ENCODE measurements at regions not wholly inside any gene's neighbourhood (a gene's known extent, or its start where the extent isn't known, plus 50 kb on each side); places are given as distances from the start of the nearest gene placed in this dataset.
"Not testable (repeated sequence)": the region's sequence is repeated elsewhere in the genome, so short reads cannot be mapped to it uniquely, and the experiment has no call there.

DNA sequence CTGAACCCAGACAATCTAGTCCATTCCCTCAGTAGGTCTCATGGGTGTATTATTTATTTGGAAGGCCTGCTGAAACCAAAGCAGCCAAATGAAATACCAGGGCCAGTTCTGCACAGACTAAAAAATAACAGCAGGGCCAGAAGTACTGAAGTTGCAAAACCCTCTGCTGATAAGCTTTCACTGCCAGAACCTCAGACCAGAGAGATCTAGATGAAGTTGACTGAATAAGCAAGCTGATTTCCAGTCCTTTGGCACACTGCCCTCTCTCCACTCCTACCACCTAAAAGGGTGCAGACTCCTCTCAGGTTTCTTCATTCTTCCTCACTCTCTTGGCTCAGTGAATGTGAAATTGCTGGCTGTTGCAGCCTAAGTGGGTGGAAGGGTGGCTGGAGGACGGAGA is 276.7 kb upstream of the KLF3 start:
- intact Hi-C loops (cut with DNase I), result loop anchor here (10.0 kb wide), 2 partner anchors 63 to 277 kb away; partner anchors contain the start of gene KLF3 (in 1 of the 2)
- Histone ChIP-seq H3K9me3 (no peaks in the 10 kb centered on the region), H3K27ac (peak overlapping the region in 2 of 3 donors; percentile 60 to 74), H3K4me3 (no peak overlapping the region), H3K4me1 (peaks cover 0 to 44% (median 19%) of the 10 kb centered on the region in 4 donors), H3K27me3 (no peaks in the 10 kb centered on the region), H3K36me3 (no peaks in the 10 kb centered on the region)
- peak; percentile 67 to 80 (median 72) for ATAC-seq
- DNase-seq, result peak; percentile 55 to 91 (median 67)
- 39% methylated on average over 1 of the region's 1 CpG for WGBS (ENCODE audit: insufficient coverage, low coverage, low lambda C conversion rate, missing lambda C conversion rate)
- no peak for TF ChIP-seq CTCF (IDR thresholded peaks at IDR 0.05)
- no peak for TF ChIP-seq POLR2A (IDR thresholded peaks at IDR 0.05)

GRCh38 chr4:38387819-38388218 is 276.2 kb upstream of the KLF3 start:
- Histone ChIP-seq H3K36me3 (no peaks in the 10 kb centered on the region), H3K4me1 (peaks cover 0 to 44% (median 19%) of the 10 kb centered on the region in 4 donors), H3K9me3 (no peaks in the 10 kb centered on the region), H3K27me3 (no peaks in the 10 kb centered on the region), H3K27ac (peak overlapping the region in 2 of 3 donors; percentile 60 to 74), H3K4me3 (no peak overlapping the region)
- WGBS (ENCODE audit: insufficient coverage, low coverage, low lambda C conversion rate, missing lambda C conversion rate), result 75% methylated on average over 5 of the region's 5 CpGs
- TF ChIP-seq CTCF (IDR thresholded peaks at IDR 0.05), result no peak
- ATAC-seq (no peak), DNase-seq (no peak)
- intact Hi-C loops (cut with DNase I), result loop anchor here (10.0 kb wide), 2 partner anchors 63 to 277 kb away; partner anchors contain the start of gene KLF3 (in 1 of the 2)

DNA sequence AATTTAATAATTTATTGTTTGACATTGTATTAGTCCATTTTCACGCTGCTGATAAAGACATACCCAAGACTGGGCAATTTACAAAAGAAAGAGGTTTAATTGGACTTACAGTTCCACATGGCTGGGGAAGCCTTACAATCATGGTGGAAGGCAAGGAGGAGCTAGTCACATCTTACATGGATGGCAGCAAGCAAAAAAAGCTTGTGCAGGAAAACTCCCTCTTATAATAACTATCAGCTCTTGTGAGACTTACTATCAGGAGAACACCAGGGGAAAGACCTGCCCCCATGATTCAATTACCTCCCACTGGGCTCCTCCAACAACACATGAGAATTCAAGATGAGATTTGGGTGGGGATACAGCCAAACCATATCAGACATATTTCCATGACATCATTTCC is 275.1 kb upstream of the KLF3 start:
- intact Hi-C loops (cut with DNase I), result loop anchor here (10.0 kb wide), 2 partner anchors 64 to 276 kb away; partner anchors contain the start of gene KLF3 (in 1 of the 2)
- not testable (repeated sequence) for H3K4me3 ChIP-seq, H3K27me3 ChIP-seq, H3K27ac ChIP-seq, H3K9me3 ChIP-seq, DNase-seq, ATAC-seq, H3K36me3 ChIP-seq
- WGBS (ENCODE audit: insufficient coverage, low coverage, low lambda C conversion rate, missing lambda C conversion rate), result 10% methylated on average over 1 of the region's 1 CpG
- H3K4me1 ChIP-seq, result peaks cover 0 to 35% (median 14%) of the 10 kb centered on the region in 4 donors

DNA sequence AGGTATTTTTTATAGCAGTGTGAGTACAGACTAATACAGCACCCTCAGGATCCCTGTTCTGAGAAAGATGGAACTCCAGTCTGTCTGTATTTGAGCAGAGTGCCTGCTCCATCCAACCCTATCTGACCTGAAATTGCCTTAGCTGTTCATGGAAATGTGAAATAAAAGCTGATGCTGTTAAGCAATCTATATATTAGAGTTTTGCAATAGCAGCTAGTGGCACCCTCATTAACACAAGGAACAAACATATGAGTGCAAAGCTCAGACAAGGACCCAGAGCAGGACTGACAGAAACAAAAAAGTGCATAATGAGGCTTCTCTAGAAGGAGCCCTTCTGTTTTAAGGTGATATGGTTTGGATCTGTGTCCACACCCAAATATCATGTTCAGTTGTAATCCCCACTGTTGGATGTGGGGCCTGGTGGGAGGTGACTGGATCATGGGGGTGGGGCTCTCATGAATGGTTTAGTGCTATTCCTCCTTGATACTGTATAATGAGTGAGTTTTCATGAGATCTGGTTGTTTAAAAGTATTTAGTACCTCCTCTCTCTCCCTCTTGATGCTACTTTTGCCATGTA is 272.9 kb upstream of the KLF3 start:
- no peak for ATAC-seq
- H3K9me3 ChIP-seq, result no peaks in the 10 kb centered on the region
- intact Hi-C loops (cut with DNase I), result no loop called here

More for the DNA sequence above, 272.9 kb upstream of the KLF3 start:
- TF ChIP-seq CTCF (IDR thresholded peaks at IDR 0.05) (no peak), POLR2A (IDR thresholded peaks at IDR 0.05) (no peak)
- no peak overlapping the region for H3K27ac ChIP-seq
- no peaks in the 10 kb centered on the region for H3K27me3 ChIP-seq
- no peak overlapping the region for H3K4me3 ChIP-seq
- no peak for DNase-seq
- no peaks in the 10 kb centered on the region for H3K36me3 ChIP-seq
- peaks cover 0 to 20% (median 9%) of the 10 kb centered on the region in 4 donors for H3K4me1 ChIP-seq

Measured in right lobe of liver (tissue), 6 donors.